Panc1 (cell line): ENCODE measurements at regions not wholly inside any gene's neighbourhood (a gene's known extent, or its start where the extent isn't known, plus 50 kb on each side); places are given as distances from the start of the nearest gene placed in this dataset.

Experiments
- ATAC-seq: fragments of 200-7000 bp; cut with Tn5 transposase; 2 replicates; pipeline ENCODE4 v1.9.1; 2020; ENCODE audit warnings: mild to moderate bottlenecking, moderate library complexity
- BruUV-seq: library from RNA; stranded (reverse); fragments of 400-500 nt; replicated peaks from 2 replicates; lab custom pipeline; 2021; lab: Mats Ljungman, UMichigan
- CTCF ChIA-PET: fragments of 300-600 bp; sonication (Branson Sonifier 250); formaldehyde crosslinking; loops from one replicate; lab custom pipeline; 2022; ENCODE audit warnings: antibody characterized with exemption; lab: Charles Lee
- POLR2A ChIA-PET: fragments of 300-600 bp; sonication (Branson Sonifier 250); formaldehyde crosslinking; loops from one replicate; lab custom pipeline; 2022; ENCODE audit warnings: antibody characterized with exemption; lab: Charles Lee
- DNase-seq: peaks from one replicate; pipeline ENCODE4 v3.0.0-alpha.2; 2010; ENCODE audit warnings: low read depth, low spot score
- H3K27ac ChIP-seq: 2 replicates; pipeline ENCODE4 v1.5.1; 2011; ENCODE audit warnings: mild to moderate bottlenecking, low read length, inconsistent platforms
- H3K27me3 ChIP-seq: fragments of 200-500 bp; sonication (Bioruptor generic); 2 replicates; pipeline ENCODE4 v1.6.0; 2014; ENCODE audit warnings: low read length, inconsistent platforms; ENCODE audit not compliant: control insufficient read depth, insufficient read depth
- H3K36me3 ChIP-seq: fragments of 200-500 bp; sonication (Bioruptor generic); 2 replicates; pipeline ENCODE4 v1.5.1; 2014; ENCODE audit warnings: inconsistent platforms, mild to moderate bottlenecking, low read length, moderate library complexity; ENCODE audit not compliant: control insufficient read depth, insufficient read depth
- H3K4me1 ChIP-seq: 2 replicates; pipeline ENCODE4 v1.5.1; 2011; ENCODE audit warnings: inconsistent platforms, mild to moderate bottlenecking, low read length, moderate library complexity; ENCODE audit not compliant: control insufficient read depth, insufficient read depth
- H3K4me3 ChIP-seq, 2 experiments: 2 replicates each; pipeline ENCODE4 v1.5.1; 2011 to 2012; ENCODE audit warnings: low read depth in 2 of 2, low read length in 2 of 2, mild to moderate bottlenecking in 2 of 2, inconsistent platforms in 1 of 2, moderate library complexity in 1 of 2
- H3K9me3 ChIP-seq: fragments of 200-500 bp; sonication (Bioruptor generic); 2 replicates; pipeline ENCODE4 v1.5.1; 2014; ENCODE audit warnings: low read depth, mild to moderate bottlenecking, inconsistent platforms, low read length, moderate library complexity; ENCODE audit not compliant: control insufficient read depth, insufficient read depth
- POLR2AphosphoS5 ChIP-seq: IDR thresholded peaks from 2 replicates; pipeline ENCODE4 v1.6.1; 2012; ENCODE audit warnings: mild to moderate bottlenecking, low read depth, low read length, moderate library complexity
- SIN3A ChIP-seq: IDR thresholded peaks from 2 replicates; pipeline ENCODE4 v1.6.1; 2012; ENCODE audit warnings: low read depth, mild to moderate bottlenecking, low read length, moderate library complexity, borderline replicate concordance; ENCODE audit not compliant: insufficient read depth
- TCF7L2 ChIP-seq: IDR thresholded peaks from 2 replicates; pipeline ENCODE4 v1.6.1; 2011; ENCODE audit warnings: mild to moderate bottlenecking, low read depth, low read length, inconsistent platforms
- in situ Hi-C: cut with HindIII; loops from 2 replicates; pipeline ENCODE4 v1.10.0; 2016; ENCODE audit warnings: low sequenced_read_pairs, low pct_unique_long_range_greater_than_20kb
- intact Hi-C: fragments of 100-400 bp; cut with micrococcal nuclease; formaldehyde crosslinking; loops from one replicate; pipeline ENCODE4 v1.10.0; 2022; ENCODE audit not compliant: unreplicated experiment
- TF ChIP-seq, protein P1 (sequence below), 2 experiments: IDR thresholded peaks; 2 replicates each; pipeline ENCODE4 v1.6.1; 2011 to 2012; ENCODE audit warnings: low read depth in 2 of 2, control low read depth in 1 of 2, low read length in 1 of 2, mild to moderate bottlenecking in 1 of 2, moderate library complexity in 1 of 2; ENCODE audit not compliant: insufficient read depth in 1 of 2
- TF ChIP-seq, protein P2 (sequence below): fragments of 450-650 bp; IDR thresholded peaks from 2 replicates; pipeline ENCODE4 v1.5.1; 2017; ENCODE audit warnings: mild to moderate bottlenecking

DNA sequence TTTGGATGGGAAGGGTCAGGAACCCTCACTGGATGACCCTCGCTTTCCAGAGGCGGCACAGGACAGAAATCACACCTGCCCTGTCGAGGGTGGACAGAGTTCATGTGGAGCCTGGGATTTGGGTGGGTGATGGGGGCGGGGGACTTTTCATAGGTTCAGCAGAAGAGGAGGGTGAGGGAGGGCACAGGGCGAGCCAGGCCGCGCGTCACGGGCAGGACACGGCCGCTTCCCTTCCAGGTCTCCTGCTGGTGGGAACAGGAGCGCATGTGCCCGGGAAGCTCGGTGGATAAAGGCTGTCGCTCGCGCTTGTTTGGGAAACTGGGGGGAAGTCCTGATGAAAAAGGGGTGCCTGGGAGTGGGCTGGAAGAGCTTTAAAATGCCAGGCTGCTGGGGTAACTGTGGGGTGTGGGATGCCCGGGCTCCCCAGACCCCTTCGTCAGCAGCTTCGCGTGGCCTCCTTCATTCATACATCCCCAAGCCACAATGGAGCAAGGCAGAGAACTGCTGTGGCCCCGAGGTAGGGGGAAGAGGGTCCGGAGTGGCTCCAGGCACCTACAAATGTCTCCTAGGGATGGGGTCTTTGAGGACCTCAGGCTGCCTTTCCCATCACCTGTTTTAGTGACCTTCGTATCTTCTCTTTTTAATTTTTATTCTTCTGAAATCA, 102.2 kb downstream of the DACT2 start:
- ChIA-PET POLR2A (no interaction called here), CTCF (no interaction called here)
- BruUV-seq = no TSS peak
- DNase-seq = no peak
- TF ChIP-seq POLR2AphosphoS5 (no peak), SIN3A (no peak), TCF7L2 (no peak)
- TF ChIP-seq, protein P1, sequence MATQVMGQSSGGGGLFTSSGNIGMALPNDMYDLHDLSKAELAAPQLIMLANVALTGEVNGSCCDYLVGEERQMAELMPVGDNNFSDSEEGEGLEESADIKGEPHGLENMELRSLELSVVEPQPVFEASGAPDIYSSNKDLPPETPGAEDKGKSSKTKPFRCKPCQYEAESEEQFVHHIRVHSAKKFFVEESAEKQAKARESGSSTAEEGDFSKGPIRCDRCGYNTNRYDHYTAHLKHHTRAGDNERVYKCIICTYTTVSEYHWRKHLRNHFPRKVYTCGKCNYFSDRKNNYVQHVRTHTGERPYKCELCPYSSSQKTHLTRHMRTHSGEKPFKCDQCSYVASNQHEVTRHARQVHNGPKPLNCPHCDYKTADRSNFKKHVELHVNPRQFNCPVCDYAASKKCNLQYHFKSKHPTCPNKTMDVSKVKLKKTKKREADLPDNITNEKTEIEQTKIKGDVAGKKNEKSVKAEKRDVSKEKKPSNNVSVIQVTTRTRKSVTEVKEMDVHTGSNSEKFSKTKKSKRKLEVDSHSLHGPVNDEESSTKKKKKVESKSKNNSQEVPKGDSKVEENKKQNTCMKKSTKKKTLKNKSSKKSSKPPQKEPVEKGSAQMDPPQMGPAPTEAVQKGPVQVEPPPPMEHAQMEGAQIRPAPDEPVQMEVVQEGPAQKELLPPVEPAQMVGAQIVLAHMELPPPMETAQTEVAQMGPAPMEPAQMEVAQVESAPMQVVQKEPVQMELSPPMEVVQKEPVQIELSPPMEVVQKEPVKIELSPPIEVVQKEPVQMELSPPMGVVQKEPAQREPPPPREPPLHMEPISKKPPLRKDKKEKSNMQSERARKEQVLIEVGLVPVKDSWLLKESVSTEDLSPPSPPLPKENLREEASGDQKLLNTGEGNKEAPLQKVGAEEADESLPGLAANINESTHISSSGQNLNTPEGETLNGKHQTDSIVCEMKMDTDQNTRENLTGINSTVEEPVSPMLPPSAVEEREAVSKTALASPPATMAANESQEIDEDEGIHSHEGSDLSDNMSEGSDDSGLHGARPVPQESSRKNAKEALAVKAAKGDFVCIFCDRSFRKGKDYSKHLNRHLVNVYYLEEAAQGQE (IDR thresholded peaks at IDR 0.05; ENCODE audit: insufficient read depth in 1 of 2, low read depth in 2 of 2, low read length in 1 of 2) = no peak
- TF ChIP-seq, protein P2, sequence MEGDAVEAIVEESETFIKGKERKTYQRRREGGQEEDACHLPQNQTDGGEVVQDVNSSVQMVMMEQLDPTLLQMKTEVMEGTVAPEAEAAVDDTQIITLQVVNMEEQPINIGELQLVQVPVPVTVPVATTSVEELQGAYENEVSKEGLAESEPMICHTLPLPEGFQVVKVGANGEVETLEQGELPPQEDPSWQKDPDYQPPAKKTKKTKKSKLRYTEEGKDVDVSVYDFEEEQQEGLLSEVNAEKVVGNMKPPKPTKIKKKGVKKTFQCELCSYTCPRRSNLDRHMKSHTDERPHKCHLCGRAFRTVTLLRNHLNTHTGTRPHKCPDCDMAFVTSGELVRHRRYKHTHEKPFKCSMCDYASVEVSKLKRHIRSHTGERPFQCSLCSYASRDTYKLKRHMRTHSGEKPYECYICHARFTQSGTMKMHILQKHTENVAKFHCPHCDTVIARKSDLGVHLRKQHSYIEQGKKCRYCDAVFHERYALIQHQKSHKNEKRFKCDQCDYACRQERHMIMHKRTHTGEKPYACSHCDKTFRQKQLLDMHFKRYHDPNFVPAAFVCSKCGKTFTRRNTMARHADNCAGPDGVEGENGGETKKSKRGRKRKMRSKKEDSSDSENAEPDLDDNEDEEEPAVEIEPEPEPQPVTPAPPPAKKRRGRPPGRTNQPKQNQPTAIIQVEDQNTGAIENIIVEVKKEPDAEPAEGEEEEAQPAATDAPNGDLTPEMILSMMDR = no peak
- Histone ChIP-seq H3K9me3 (no peaks in the 10 kb centered on the region), H3K4me3 (no peak overlapping the region), H3K27me3 (no peaks in the 10 kb centered on the region), H3K36me3 (no peaks in the 10 kb centered on the region), H3K4me1 (no peaks in the 10 kb centered on the region), H3K27ac (no peak overlapping the region)
- intact Hi-C loops = no loop called here
- no peak for ATAC-seq
- in situ Hi-C loops = no loop called here

DNA sequence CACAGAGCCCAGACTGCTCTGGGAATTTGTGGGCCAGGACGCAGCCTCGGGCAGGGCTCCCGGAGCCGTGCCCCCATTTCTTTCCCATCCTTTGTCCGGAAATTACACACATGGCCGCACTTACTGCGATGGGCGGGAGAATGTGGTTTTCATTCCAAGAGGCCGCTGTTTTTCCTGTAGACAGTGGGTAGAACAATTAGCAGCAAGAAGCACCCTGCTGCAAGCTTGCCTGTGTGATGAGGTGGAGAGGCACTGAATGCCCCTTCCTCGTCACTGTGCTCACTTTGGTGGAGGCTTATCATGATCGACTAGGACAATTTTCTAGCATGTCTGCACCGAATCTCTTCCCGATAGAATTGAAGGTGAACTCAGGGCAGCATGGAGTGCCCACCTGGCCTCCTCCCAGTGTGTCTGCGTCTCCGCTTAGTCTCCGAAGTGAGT, 102.8 kb downstream of the DACT2 start:
- ATAC-seq = no peak
- no peaks in the 10 kb centered on the region for H3K36me3 ChIP-seq
- H3K27ac ChIP-seq = no peak overlapping the region
- no peaks in the 10 kb centered on the region for H3K9me3 ChIP-seq
- TF ChIP-seq TCF7L2 (no peak), POLR2AphosphoS5 (no peak)
- TF ChIP-seq, protein P2 = no peak
- TF ChIP-seq, protein P1 (IDR thresholded peaks at IDR 0.05; ENCODE audit: insufficient read depth in 1 of 2, low read depth in 2 of 2, low read length in 1 of 2) = no peak
- H3K4me3 ChIP-seq = no peak overlapping the region
- H3K27me3 ChIP-seq = no peaks in the 10 kb centered on the region
- intact Hi-C loops = no loop called here
- POLR2A ChIA-PET = no interaction called here
- in situ Hi-C loops = no loop called here
- DNase-seq = no peak
- BruUV-seq = no TSS peak
- no peaks in the 10 kb centered on the region for H3K4me1 ChIP-seq
- CTCF ChIA-PET = no interaction called here
